ENCODE measurements at regions not wholly inside any gene's neighbourhood (a gene's known extent, or its start where the extent isn't known, plus 50 kb on each side); places are given as distances from the start of the nearest gene placed in this dataset.

GRCh38 chr2:34372967-34373366 lies 773.9 kb upstream of the FAM98A start:
- Mint-ChIP-seq H3K27ac (ENCODE audit: unreplicated experiment) (no peak overlapping the region), H3K4me1 (ENCODE audit: low read depth) (no peaks in the 10 kb centered on the region), H3K36me3 (ENCODE audit: low read depth) (no peaks in the 10 kb centered on the region), H3K27me3 (ENCODE audit: low read depth) (no peaks in the 10 kb centered on the region), H3K4me3 (ENCODE audit: unreplicated experiment) (no peak overlapping the region), H3K9me3 (ENCODE audit: low read depth) (peaks cover 2% of the 10 kb centered on the region)
- DNase-seq (ENCODE audit: low spot score) = no peak
- no peak for TF ChIP-seq CTCF (IDR thresholded peaks at IDR 0.05)

GRCh38 chr2:34371711-34372110 lies 772.6 kb upstream of the FAM98A start:
- no peaks in the 10 kb centered on the region for H3K9me3 Mint-ChIP-seq (ENCODE audit: low read depth)
- H3K4me1 Mint-ChIP-seq (ENCODE audit: low read depth) = no peaks in the 10 kb centered on the region
- H3K36me3 Mint-ChIP-seq (ENCODE audit: low read depth) = no peaks in the 10 kb centered on the region
- no peak for TF ChIP-seq CTCF (IDR thresholded peaks at IDR 0.05)
- H3K4me3 Mint-ChIP-seq (ENCODE audit: unreplicated experiment) = no peak overlapping the region
- DNase-seq (ENCODE audit: low spot score) = no peak
- H3K27ac Mint-ChIP-seq (ENCODE audit: unreplicated experiment) = no peak overlapping the region
- H3K27me3 Mint-ChIP-seq (ENCODE audit: low read depth) = no peaks in the 10 kb centered on the region

GRCh38 chr2:34368304-34368703 lies 769.2 kb upstream of the FAM98A start:
- H3K27ac Mint-ChIP-seq (ENCODE audit: unreplicated experiment) = no peak overlapping the region
- DNase-seq (ENCODE audit: low spot score) = no peak
- H3K36me3 Mint-ChIP-seq (ENCODE audit: low read depth) = no peaks in the 10 kb centered on the region
- no peak for TF ChIP-seq CTCF (IDR thresholded peaks at IDR 0.05)
- H3K4me1 Mint-ChIP-seq (ENCODE audit: low read depth) = no peaks in the 10 kb centered on the region
- no peak overlapping the region for H3K4me3 Mint-ChIP-seq (ENCODE audit: unreplicated experiment)
- H3K27me3 Mint-ChIP-seq (ENCODE audit: low read depth) = no peaks in the 10 kb centered on the region
- no peaks in the 10 kb centered on the region for H3K9me3 Mint-ChIP-seq (ENCODE audit: low read depth)

- Mint-ChIP-seq H3K4me3 (ENCODE audit: unreplicated experiment) (no peak overlapping the region), H3K27me3 (ENCODE audit: low read depth) (no peaks in the 10 kb centered on the region), H3K27ac (ENCODE audit: unreplicated experiment) (no peak overlapping the region), H3K9me3 (ENCODE audit: low read depth) (no peaks in the 10 kb centered on the region), H3K4me1 (ENCODE audit: low read depth) (no peaks in the 10 kb centered on the region), H3K36me3 (ENCODE audit: low read depth) (no peaks in the 10 kb centered on the region)
- TF ChIP-seq CTCF (IDR thresholded peaks at IDR 0.05) = no peak
- no peak for DNase-seq (ENCODE audit: low spot score)
Observed at GRCh38 chr2:34365932-34366331, 766.8 kb upstream of the FAM98A start.

- no peaks in the 10 kb centered on the region for H3K36me3 Mint-ChIP-seq (ENCODE audit: low read depth)
- TF ChIP-seq CTCF (IDR thresholded peaks at IDR 0.05) = no peak
- no peak overlapping the region for H3K27ac Mint-ChIP-seq (ENCODE audit: unreplicated experiment)
- H3K4me3 Mint-ChIP-seq (ENCODE audit: unreplicated experiment) = no peak overlapping the region
- H3K27me3 Mint-ChIP-seq (ENCODE audit: low read depth) = no peaks in the 10 kb centered on the region
- no peak for DNase-seq (ENCODE audit: low spot score)
- H3K4me1 Mint-ChIP-seq (ENCODE audit: low read depth) = no peaks in the 10 kb centered on the region
- no peaks in the 10 kb centered on the region for H3K9me3 Mint-ChIP-seq (ENCODE audit: low read depth)
Observed at GRCh38 chr2:34365512-34365911, 766.4 kb upstream of the FAM98A start.
